Astrocyte of the spinal cord (primary cell): ENCODE measurements at regions not wholly inside any gene's neighbourhood (a gene's known extent, or its start where the extent isn't known, plus 50 kb on each side); places are given as distances from the start of the nearest gene placed in this dataset.

Source experiments
- DNase-seq: peaks from one replicate; pipeline ENCODE4 v3.0.0; 2011; ENCODE audit warnings: low read depth, low spot score
- H3K4me3 ChIP-seq: 2 replicates; pipeline ENCODE4 v1.5.1; 2011; ENCODE audit warnings: low read depth, mild to moderate bottlenecking, low read length, moderate library complexity
- in situ Hi-C: cut with HindIII; loops from 2 replicates; pipeline ENCODE4 v1.10.0; 2017; ENCODE audit warnings: low sequenced_read_pairs
- TF ChIP-seq, protein P1 (sequence below): IDR thresholded peaks from 2 replicates; pipeline ENCODE4 v1.5.1; 2012; ENCODE audit warnings: low read depth, mild to moderate bottlenecking, low read length, inconsistent platforms

DNA sequence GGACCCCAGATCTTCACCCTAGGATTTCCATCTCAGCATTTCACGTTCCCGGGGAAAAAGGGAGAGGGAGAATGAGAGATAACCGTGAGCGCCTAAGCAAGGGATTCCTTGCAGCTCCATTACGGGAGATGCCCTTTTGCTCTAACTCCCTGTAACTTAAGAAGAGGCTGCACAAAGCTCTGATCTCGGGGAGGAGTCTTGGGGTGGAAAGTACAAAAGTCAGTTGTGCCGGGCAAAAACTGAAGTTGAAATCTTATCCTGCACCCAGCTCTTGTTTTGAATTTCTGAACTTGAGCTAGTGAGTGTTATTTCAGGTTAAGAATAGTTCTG, 256.4 kb upstream of the SOX21 start:
- DNase-seq: no peak
- in situ Hi-C loops: no loop called here

DNA sequence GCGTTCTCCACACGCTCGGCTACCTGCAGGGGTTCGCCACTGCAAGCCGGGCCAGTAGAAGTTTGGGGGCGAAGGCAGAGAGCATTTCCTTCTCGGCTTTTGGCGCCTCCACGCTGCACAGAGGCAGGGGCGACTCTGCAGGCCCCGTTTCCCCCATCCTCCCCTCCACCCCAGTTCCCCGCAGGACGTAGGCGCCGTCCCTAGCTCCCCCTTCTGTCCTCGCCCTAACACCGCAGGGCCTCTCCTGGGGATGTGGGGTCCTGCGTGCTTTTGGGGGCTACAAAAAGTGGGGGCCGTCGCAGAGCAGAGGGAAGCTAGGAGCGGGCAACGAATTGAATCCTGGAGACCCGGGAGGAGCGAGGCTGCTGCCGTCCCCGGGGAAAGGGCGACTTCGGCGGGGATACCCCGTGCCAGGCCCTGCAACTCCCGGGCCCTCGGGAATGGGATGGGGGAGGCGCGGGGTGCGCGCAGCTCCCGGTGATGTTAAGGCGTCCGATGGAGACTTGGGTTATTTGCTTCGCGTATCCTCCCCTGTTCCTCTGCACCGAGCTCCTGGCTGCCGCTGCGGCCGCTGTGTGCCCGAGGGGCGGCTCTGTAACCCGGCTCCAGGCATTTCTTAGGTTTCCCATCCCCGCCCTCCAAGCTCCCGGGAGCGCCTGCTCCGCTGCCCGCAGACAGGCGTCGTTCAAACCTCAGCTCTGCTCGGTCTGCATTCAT, 255.9 kb upstream of the SOX21 start:
- DNase-seq: peak; percentile 35
- TF ChIP-seq, protein P1, sequence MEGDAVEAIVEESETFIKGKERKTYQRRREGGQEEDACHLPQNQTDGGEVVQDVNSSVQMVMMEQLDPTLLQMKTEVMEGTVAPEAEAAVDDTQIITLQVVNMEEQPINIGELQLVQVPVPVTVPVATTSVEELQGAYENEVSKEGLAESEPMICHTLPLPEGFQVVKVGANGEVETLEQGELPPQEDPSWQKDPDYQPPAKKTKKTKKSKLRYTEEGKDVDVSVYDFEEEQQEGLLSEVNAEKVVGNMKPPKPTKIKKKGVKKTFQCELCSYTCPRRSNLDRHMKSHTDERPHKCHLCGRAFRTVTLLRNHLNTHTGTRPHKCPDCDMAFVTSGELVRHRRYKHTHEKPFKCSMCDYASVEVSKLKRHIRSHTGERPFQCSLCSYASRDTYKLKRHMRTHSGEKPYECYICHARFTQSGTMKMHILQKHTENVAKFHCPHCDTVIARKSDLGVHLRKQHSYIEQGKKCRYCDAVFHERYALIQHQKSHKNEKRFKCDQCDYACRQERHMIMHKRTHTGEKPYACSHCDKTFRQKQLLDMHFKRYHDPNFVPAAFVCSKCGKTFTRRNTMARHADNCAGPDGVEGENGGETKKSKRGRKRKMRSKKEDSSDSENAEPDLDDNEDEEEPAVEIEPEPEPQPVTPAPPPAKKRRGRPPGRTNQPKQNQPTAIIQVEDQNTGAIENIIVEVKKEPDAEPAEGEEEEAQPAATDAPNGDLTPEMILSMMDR: peak; percentile 31
- in situ Hi-C loops: no loop called here
- peak overlapping the region; percentile 49 for H3K4me3 ChIP-seq

More for the DNA sequence above, 256.4 kb upstream of the SOX21 start:
- TF ChIP-seq, protein P1: no peak
- peak overlapping the region; percentile 49 for H3K4me3 ChIP-seq

DNA sequence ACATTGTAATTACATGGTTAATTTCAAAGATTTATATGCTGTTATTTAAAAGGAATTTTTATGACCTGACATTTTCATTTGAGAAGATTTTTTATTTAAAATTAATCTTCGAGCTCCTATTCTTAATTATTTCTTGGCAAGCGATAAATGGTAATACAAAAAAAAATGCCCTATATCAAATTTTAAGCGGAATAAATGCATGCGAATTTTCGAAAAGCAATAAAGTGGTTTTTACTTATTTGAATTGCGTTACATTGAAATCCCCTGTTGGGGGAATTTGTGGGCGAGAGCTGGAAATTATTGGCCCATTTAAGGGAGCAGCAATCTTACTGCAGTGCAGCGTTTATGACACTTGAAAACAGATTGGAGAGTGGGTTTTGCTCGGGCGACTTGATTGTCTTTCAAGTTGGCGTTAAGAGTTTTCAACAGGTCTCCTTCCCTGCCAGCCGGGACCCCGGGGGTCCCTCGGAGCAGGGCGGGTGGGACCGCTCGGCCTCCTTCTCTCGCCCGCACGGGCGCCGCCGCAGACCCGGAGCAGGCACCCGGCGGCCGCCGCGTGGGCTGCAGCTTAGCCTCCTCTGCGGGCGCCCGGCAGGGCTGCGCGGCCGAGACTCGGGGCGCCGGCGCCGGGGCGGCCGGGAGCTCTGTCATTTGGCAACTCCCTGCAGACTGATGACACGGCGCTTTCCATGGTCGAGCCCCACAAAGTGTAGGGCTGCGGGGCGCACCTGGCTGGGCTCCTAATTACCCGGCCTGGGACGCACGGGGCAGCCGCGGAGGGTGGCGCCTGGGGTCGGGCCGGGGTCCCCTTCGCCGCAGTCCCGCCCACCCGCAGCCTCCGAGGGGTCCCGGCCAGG, 255.1 kb upstream of the SOX21 start:
- peak; percentile 27 for DNase-seq
- TF ChIP-seq, protein P1: no peak
- in situ Hi-C loops: no loop called here
- peak overlapping the region; percentile 49 for H3K4me3 ChIP-seq

DNA sequence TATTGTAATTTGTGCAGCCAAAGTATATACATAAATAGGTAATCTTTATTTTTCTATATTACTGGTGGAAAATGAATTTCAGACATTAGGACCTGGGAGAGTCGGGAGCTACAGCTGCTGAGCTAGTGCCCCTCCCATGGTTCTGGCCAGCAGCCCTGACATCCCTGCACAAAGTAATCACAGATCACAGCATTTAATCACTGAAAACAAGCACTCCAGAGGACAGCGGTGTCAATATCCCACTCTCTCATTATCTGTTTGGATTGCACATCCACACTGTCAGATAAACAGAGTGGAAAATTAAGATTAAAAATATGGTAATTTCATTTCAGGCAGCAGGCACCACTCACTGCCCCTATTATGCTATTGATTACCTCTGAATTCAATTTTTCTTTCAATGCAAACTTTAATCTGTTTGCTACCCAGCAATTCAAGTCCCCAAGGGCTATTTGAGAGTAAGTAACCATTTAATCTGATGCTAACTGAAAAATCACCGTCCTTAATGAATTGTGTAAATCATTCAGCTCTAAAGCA, 254.1 kb upstream of the SOX21 start:
- in situ Hi-C loops: no loop called here
- TF ChIP-seq, protein P1: no peak
- DNase-seq: no peak
- no peak overlapping the region for H3K4me3 ChIP-seq

DNA sequence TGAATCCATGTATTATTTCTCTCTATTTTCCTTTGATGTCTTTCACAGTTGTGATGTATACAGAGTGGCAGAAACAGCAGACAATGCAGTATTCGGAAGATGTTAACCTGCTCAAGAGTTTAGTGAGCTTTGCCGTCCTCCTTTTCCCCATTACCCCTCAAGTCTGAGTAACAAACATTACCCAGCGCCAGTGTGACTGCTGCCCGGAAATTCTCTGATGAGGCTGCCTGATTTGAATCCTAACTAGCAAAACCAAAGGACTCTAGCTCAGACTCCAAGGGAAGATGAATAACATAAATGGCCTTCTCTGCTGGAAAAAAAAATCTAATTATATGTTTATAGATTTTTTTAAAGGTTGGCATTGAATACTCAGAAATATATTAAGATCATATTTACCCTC, 247.3 kb upstream of the SOX21 start:
- TF ChIP-seq, protein P1: no peak
- no peak for DNase-seq
- no peak overlapping the region for H3K4me3 ChIP-seq
- in situ Hi-C loops: no loop called here

DNA sequence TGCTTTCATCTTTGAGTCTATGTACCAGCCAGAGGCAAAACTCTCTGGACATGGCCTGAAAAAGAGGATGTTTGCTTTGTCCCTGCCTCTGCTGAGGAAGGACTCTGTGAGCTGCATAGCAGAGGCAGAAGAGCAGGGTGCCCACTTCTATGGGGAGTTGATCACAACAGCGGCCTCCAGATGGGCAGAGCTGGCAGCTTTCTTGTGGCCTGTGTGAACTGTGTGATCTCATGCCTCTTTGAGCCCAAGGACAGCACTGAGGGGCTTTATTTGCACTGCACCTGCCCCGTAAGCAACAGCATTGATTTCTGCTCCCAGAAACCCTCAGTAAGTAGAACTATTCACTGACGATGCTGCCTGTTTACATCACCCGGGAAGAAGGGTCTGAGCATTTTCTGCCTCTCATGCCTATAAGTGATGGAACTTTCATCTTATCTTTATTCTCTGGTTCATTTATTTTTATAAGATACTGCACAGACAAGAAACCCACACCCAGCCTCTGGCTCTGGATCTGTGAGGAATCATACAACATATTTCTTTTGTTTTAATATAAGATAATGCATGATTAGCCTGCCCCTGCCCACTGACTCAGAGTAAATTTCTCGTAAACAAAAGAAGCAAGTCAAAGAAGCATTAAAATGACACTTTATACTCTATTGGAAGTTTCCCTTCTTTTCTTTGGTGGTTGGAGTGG, 244.2 kb upstream of the SOX21 start:
- in situ Hi-C loops: no loop called here
- TF ChIP-seq, protein P1: no peak
- no peak overlapping the region for H3K4me3 ChIP-seq
- DNase-seq: no peak
